ENCODE measurements at regions not wholly inside any gene's neighbourhood (a gene's known extent, or its start where the extent isn't known, plus 50 kb on each side); places are given as distances from the start of the nearest gene placed in this dataset.

- TF ChIP-seq CTCF (IDR thresholded peaks at IDR 0.05) = no peak
- no peak for TF ChIP-seq POLR2A (IDR thresholded peaks at IDR 0.05)
- no peak for TF ChIP-seq EP300 (IDR thresholded peaks at IDR 0.05)
Measured at GRCh38 chr12:25822281-25822680, 136.2 kb upstream of the RASSF8 start.

All from gastroesophageal sphincter (tissue), 3 donors.